Choroid plexus epithelial cell (primary cell): ENCODE measurements at regions not wholly inside any gene's neighbourhood (a gene's known extent, or its start where the extent isn't known, plus 50 kb on each side); places are given as distances from the start of the nearest gene placed in this dataset.

ENCODE experiments used
- DNase-seq: peaks from one replicate; pipeline ENCODE4 v3.0.0-alpha.2; 2010; ENCODE audit warnings: low read depth
- H3K4me3 ChIP-seq: 2 replicates; pipeline ENCODE4 v1.5.1; 2011; ENCODE audit warnings: low read depth, mild to moderate bottlenecking, control low read depth, low read length, moderate library complexity
- TF ChIP-seq, protein P1 (sequence below): conservative IDR thresholded peaks from 2 replicates; pipeline ENCODE4 v1.5.1; 2011; ENCODE audit warnings: low read depth, mild to moderate bottlenecking, control low read depth, inconsistent platforms, low read length, moderate library complexity

GRCh38 chr13:33510350-33510970 is 224.9 kb upstream of the STARD13 start:
- H3K4me3 ChIP-seq, result no peak overlapping the region
- TF ChIP-seq, protein P1, sequence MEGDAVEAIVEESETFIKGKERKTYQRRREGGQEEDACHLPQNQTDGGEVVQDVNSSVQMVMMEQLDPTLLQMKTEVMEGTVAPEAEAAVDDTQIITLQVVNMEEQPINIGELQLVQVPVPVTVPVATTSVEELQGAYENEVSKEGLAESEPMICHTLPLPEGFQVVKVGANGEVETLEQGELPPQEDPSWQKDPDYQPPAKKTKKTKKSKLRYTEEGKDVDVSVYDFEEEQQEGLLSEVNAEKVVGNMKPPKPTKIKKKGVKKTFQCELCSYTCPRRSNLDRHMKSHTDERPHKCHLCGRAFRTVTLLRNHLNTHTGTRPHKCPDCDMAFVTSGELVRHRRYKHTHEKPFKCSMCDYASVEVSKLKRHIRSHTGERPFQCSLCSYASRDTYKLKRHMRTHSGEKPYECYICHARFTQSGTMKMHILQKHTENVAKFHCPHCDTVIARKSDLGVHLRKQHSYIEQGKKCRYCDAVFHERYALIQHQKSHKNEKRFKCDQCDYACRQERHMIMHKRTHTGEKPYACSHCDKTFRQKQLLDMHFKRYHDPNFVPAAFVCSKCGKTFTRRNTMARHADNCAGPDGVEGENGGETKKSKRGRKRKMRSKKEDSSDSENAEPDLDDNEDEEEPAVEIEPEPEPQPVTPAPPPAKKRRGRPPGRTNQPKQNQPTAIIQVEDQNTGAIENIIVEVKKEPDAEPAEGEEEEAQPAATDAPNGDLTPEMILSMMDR, result no peak
- no peak for DNase-seq

DNA sequence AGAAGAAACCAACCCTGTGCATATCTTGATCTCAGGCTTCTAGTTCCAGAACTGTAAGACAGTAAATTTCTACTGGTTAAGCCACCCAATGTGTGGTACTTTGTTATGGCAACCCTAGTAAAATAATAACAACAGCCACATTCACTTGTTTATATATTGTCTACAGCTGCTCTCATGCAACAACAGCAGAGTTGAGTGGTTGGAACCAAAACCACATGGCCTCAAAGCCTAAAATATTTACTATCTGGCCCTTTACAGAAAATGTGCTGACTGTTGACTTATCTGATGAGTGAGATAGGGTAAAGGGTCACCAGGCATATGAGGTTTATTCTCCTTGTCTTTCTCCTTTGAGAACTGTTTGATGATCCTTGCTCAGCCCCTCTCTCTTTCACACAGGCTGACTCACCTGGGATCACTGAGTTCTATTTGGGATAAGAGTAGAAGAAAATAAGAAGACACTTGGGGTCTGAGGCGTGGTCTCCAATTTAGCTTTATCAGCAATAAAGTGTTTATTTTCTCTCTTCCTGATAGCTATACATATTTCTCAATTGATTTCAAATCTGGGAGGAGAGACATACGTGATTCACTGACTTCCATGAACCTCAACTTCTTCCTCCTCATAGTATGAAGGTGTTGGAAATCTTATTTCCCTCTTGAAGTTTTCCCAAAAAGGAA is 227.5 kb upstream of the STARD13 start:
- TF ChIP-seq, protein P1, result no peak
- DNase-seq, result peak; percentile 44
- H3K4me3 ChIP-seq, result no peak overlapping the region

DNA sequence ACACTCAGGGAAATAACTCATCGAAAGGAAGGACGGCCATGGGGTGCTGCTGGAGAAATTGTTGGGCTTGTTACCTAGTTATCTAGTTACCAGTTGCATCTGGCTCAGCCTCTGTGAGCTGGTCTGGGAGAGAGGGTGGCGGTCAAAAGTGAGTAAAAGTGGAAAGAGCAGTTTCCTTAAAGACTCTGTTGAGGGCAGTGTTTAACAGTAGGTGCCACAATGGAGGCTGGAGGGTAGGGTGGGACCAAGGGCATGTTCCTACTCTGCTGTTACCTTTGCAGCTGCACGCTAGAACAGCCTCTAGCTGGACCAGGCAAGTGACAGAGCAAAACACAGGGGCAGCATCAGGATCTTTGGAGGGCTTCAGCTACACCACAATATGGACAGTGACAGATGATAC is 228.8 kb upstream of the STARD13 start:
- DNase-seq, result no peak
- H3K4me3 ChIP-seq, result no peak overlapping the region
- TF ChIP-seq, protein P1, result no peak

DNA sequence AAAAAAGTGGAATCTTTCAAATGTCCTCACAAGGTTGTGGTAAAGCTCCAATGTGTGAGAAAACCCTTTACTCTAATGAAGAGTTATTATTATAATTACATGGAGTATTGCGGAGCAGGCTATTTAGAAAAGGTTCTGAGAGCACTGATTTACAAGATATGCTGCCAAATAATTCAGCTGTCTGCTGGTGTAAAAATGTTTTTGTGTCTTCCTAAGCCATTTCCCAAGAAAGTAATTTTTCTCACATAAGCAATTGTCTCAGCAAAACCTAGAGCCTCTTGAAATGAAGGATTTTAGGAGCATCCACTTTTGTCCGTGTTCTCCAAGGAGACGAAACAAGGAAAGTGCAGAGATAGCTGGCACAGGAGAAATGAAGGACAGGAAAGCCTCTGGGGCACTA is 229.6 kb upstream of the STARD13 start:
- no peak for DNase-seq
- H3K4me3 ChIP-seq, result no peak overlapping the region
- TF ChIP-seq, protein P1, result no peak

- DNase-seq, result no peak
- no peak overlapping the region for H3K4me3 ChIP-seq
- TF ChIP-seq, protein P1, result no peak
These were observed 232.9 kb upstream of the STARD13 start for GRCh38 chr13:33518452-33518851.

DNA sequence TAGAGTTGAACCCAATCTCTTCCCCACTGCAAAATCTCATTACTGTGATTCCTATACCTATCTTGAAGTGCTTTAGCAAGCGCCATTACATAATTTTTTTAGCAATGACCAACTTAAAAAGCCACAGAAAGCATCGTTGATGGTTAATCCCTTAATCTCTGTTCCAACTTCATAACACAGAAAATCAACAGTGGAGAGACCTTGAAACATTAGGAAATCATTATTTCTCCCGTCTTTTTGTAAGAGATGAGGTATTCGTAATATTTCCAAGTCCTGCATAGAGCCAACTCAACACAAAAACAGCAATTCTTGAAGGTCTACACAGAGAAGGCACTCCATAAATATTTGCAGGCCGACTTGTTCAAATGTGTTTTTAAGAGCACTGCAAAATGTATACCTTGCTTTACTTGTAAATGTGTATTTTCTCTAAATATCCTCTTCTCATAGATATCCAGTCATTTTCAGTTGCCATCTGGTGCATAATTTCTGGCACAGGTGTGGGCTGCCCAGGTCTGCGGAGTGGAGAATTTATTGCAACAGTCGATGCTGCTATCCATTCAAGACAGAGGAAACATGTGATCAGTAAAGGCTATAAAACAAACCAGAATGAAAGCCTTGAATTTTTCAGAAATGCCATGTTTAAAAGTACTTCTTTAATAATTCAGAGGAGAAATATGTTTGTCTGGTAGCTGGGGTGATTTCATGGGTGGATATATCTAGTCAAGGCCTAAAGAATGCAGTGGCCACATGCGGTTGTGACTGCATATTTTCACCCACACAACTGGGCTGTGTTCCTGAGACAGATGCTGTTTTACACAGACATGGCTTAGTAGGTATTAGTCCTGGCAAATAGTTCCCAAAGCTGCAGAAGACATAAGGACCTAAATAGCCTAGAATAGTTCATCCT is 234.3 kb upstream of the STARD13 start:
- TF ChIP-seq, protein P1, result no peak
- no peak overlapping the region for H3K4me3 ChIP-seq
- peak; percentile 93 for DNase-seq
